AG09319 (cell line): ENCODE measurements at regions not wholly inside any gene's neighbourhood (a gene's known extent, or its start where the extent isn't known, plus 50 kb on each side); places are given as distances from the start of the nearest gene placed in this dataset.

Experiments
- DNase-seq: peaks from one replicate; pipeline ENCODE4 v3.0.0-alpha.2; 2010; ENCODE audit warnings: low read depth; ENCODE audit errors: extremely low read depth
- TF ChIP-seq, protein P1 (sequence below): IDR thresholded peaks from 2 replicates; pipeline ENCODE4 v1.5.1; 2011; ENCODE audit warnings: low read depth, mild to moderate bottlenecking, inconsistent platforms, low read length, moderate library complexity

GRCh38 chr16:73448970-73449369, 401.0 kb upstream of the ZFHX3 start:
- no peak for DNase-seq
- TF ChIP-seq, protein P1, sequence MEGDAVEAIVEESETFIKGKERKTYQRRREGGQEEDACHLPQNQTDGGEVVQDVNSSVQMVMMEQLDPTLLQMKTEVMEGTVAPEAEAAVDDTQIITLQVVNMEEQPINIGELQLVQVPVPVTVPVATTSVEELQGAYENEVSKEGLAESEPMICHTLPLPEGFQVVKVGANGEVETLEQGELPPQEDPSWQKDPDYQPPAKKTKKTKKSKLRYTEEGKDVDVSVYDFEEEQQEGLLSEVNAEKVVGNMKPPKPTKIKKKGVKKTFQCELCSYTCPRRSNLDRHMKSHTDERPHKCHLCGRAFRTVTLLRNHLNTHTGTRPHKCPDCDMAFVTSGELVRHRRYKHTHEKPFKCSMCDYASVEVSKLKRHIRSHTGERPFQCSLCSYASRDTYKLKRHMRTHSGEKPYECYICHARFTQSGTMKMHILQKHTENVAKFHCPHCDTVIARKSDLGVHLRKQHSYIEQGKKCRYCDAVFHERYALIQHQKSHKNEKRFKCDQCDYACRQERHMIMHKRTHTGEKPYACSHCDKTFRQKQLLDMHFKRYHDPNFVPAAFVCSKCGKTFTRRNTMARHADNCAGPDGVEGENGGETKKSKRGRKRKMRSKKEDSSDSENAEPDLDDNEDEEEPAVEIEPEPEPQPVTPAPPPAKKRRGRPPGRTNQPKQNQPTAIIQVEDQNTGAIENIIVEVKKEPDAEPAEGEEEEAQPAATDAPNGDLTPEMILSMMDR, result no peak

DNA sequence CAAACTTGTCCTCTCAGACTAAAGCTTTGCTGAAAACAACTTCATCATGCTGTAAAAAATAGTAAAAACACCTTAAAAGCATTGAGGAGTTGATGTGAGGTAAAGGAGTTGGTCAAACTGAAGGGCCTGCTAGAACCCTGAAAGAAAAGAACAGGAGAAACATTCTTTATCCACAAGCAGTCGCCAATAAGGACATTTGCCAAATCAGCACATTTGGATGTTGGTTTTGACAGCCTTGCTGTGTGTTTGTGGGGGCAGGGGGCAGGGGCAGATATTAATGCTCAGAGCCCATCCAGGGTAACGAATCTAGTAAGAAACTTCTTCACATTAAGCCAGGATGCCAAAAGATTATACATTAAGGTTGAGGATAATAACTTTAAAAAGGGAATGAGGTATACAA, 399.9 kb upstream of the ZFHX3 start:
- TF ChIP-seq, protein P1, result no peak
- DNase-seq, result no peak

GRCh38 chr16:73434621-73435020, 386.7 kb upstream of the ZFHX3 start:
- no peak for DNase-seq
- TF ChIP-seq, protein P1, result no peak

DNA sequence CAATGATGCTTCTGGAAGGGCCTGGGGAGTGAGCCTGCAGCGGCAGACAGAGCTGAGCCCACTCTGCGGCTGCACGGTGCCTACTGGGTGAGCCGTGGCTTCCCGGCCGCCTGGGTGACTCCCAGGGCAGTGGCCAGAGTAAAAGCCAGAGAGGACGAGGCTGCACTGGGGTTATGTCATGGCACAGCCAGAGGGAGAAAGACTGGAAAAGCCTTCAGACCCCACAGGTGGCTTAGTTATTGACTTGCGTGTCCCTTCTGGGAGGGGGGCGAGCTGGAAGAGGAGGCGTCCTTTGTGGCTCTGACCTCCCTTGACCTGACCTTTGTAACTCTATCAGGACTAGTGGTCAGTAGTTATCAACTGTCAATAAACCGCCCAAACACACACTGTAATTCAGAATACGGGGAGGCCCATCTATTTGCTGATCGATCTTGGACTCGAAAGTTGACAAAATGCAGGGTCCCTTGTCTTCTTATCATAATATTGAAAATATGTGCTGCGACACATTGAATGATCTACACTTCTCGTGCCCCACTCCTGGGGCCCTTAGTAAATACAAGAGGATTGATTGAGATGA, 385.9 kb upstream of the ZFHX3 start:
- TF ChIP-seq, protein P1, result no peak
- no peak for DNase-seq

DNA sequence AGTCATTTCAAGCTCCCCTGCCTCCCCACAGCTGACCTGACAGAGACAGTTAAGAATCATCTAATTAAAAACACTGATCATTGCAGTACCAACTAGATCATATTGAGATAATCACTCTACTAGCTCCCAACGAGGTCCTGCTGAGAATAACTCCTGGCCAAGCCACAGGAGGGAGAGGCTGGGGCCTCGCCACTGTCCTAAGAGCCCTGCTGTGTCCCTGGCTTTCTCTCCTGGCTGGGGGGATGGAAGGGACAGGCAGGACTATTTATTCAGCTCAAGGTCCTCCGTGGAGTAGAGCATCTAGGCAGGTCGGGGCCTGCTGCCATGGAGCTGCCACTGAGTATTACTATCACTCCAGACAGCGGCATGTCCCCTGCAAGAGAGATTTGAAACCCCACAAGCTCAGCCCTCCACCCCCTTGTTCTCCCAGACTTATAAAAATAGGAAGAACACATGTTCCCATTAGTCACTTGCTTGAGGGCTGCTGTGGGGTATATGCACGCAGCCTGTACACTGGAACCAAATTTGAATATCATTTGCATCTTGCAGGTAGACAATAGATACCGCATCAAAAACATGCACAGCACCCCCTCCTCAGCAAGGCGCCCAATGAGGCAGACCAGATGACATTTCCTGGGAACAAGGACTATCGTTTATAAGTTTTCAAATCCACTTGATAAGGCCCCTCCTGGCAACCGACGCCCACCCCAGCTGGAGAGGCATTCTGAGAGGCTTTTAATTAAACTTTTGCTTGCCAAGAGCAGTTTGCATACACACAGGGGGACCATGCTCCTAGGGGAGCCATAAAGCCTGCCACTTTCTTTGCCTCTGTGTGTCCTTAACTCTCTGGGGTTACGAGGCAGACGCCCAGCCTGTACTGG, 385.2 kb upstream of the ZFHX3 start:
- TF ChIP-seq, protein P1, result no peak
- no peak for DNase-seq

DNA sequence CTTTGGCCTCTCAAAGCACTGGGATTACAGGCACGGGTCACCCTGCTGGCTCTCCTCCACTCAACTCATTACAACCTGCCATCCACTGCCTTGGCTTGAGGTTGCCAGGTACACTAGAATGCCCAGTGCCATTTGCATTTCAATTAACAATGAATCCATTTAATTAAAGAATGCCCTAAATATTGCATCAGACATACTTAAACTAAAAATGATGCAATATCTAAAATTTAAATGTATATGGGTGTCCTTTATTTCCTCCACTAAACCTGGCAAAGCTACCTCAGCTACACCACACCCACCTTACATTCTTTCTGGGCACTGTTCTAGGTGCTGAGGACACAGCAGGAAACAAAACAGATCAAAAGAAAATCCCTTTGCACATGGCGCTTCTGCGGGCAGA, 382.2 kb upstream of the ZFHX3 start:
- TF ChIP-seq, protein P1, result no peak
- no peak for DNase-seq

- no peak for DNase-seq
- TF ChIP-seq, protein P1, result no peak
Measured at GRCh38 chr16:73428121-73428520, 380.2 kb upstream of the ZFHX3 start.
